ENCODE measurements at regions not wholly inside any gene's neighbourhood (a gene's known extent, or its start where the extent isn't known, plus 50 kb on each side); places are given as distances from the start of the nearest gene placed in this dataset.

GRCh38 chr11:111170761-111171379 is 74.7 kb upstream of the POU2AF2 start:
- TF ChIP-seq ZNF274 (IDR thresholded peaks at IDR 0.05; ENCODE audit: low read depth, low read length), result no peak
- no peak for TF ChIP-seq SUZ12 (IDR thresholded peaks at IDR 0.05; ENCODE audit: extremely low read depth, insufficient read depth, insufficient read length)
- TF ChIP-seq YY1 (IDR thresholded peaks at IDR 0.05; ENCODE audit: insufficient read depth, insufficient read length), result no peak
